H1 (cell line): ENCODE measurements at regions not wholly inside any gene's neighbourhood (a gene's known extent, or its start where the extent isn't known, plus 50 kb on each side); places are given as distances from the start of the nearest gene placed in this dataset.

ENCODE experiments used
- KDM1A ChIP-seq: fragments of 200-600, 300-600 bp; sonication (generic); IDR thresholded peaks from 2 replicates; pipeline ENCODE4 v1.7.1; 2016; ENCODE audit warnings: mild to moderate bottlenecking, low read length, borderline replicate concordance
- RBBP5 ChIP-seq: IDR thresholded peaks from 2 replicates; pipeline ENCODE4 v1.7.1; 2012; ENCODE audit warnings: low read depth, mild to moderate bottlenecking, inconsistent platforms, low read length, moderate library complexity, borderline replicate concordance

DNA sequence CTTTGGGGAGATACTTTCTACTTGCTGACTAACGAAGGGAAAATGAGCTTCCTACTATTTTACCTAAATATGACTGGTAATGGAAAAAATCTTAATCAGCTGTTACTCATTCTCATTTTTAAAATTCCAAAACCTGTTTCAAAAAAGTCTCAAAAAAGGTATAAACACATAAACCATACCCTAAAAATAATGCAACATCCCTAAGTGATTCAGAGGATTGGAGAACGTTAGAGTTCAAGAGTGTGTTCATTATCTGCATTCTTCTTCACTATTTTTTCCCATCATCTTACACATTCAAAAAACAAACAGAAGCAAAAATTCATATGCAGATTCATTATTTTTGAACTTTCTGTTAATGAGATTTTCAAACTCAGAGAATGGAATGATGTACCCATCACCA, 150.4 kb upstream of the GNAI1 start (continued):
- no peak for TF ChIP-seq KDM1A
- no peak for TF ChIP-seq RBBP5
